ENCODE measurements at regions not wholly inside any gene's neighbourhood (a gene's known extent, or its start where the extent isn't known, plus 50 kb on each side); places are given as distances from the start of the nearest gene placed in this dataset.
"Not testable (repeated sequence)": the region's sequence is repeated elsewhere in the genome, so short reads cannot be mapped to it uniquely, and the experiment has no call there.

- not testable (repeated sequence) for TF ChIP-seq CTCF, POLR2A (IDR thresholded peaks at IDR 0.05)
These were observed 101.9 kb upstream of the SHB start for GRCh38 chr9:38170763-38171537.
